NCI-H2107 (cell line): ENCODE measurements at regions not wholly inside any gene's neighbourhood (a gene's known extent, or its start where the extent isn't known, plus 50 kb on each side); places are given as distances from the start of the nearest gene placed in this dataset.

Source experiments
- DNase-seq: peaks from one replicate; lab custom pipeline; 2025; lab: John Stamatoyannopoulos, UW

- no peak for DNase-seq
These were observed 249.2 kb upstream of the MARCKS start for GRCh38 chr6:113607821-113608545.

- DNase-seq: no peak
These were observed 246.7 kb upstream of the MARCKS start for GRCh38 chr6:113610377-113610988.

- no peak for DNase-seq
These were observed 240.4 kb upstream of the MARCKS start for GRCh38 chr6:113616701-113617274.

GRCh38 chr6:113619077-113619476 is 238.1 kb upstream of the MARCKS start:
- no peak for DNase-seq

GRCh38 chr6:113620386-113620785 is 236.8 kb upstream of the MARCKS start:
- DNase-seq: no peak

GRCh38 chr6:113622254-113622653 is 234.9 kb upstream of the MARCKS start:
- no peak for DNase-seq

GRCh38 chr6:113623129-113623528 is 234.0 kb upstream of the MARCKS start:
- no peak for DNase-seq

- no peak for DNase-seq
These were observed 231.3 kb upstream of the MARCKS start for GRCh38 chr6:113625850-113626249.

GRCh38 chr6:113626475-113626874 is 230.7 kb upstream of the MARCKS start:
- no peak for DNase-seq

GRCh38 chr6:113627480-113627879 is 229.7 kb upstream of the MARCKS start:
- DNase-seq: no peak

- no peak for DNase-seq
These were observed 227.9 kb upstream of the MARCKS start for GRCh38 chr6:113629256-113629655.

GRCh38 chr6:113629975-113630737 is 227.0 kb upstream of the MARCKS start:
- DNase-seq: no peak

GRCh38 chr6:113630738-113631535 is 226.2 kb upstream of the MARCKS start:
- no peak for DNase-seq

GRCh38 chr6:113631666-113632065 is 225.5 kb upstream of the MARCKS start:
- no peak for DNase-seq

GRCh38 chr6:113632220-113632864 is 224.8 kb upstream of the MARCKS start:
- DNase-seq: no peak

- DNase-seq: no peak
These were observed 223.5 kb upstream of the MARCKS start for GRCh38 chr6:113633638-113634037.

GRCh38 chr6:113634352-113635163 is 222.6 kb upstream of the MARCKS start:
- DNase-seq: no peak

GRCh38 chr6:113635222-113635986 is 221.7 kb upstream of the MARCKS start:
- no peak for DNase-seq

GRCh38 chr6:113636357-113636824 is 220.8 kb upstream of the MARCKS start:
- no peak for DNase-seq

GRCh38 chr6:113640051-113640450 is 217.1 kb upstream of the MARCKS start:
- no peak for DNase-seq
